Keratinocyte (primary cell): ENCODE measurements at regions not wholly inside any gene's neighbourhood (a gene's known extent, or its start where the extent isn't known, plus 50 kb on each side); places are given as distances from the start of the nearest gene placed in this dataset.

Experiments used
- DNase-seq: peaks from one replicate; pipeline ENCODE4 v3.0.0-alpha.2; 2011; ENCODE audit warnings: low read depth, missing footprints, low spot score
- FAIRE-seq: peaks from 2 replicates; lab custom pipeline; 2011; peaks lifted over from hg19 to GRCh38; lab: Jason Lieb, UNC
- H2AFZ ChIP-seq: 2 replicates; pipeline ENCODE4 v1.6.0; 2012; ENCODE audit warnings: low read length, control low read depth, inconsistent platforms; ENCODE audit not compliant: control insufficient read depth
- H3K27ac ChIP-seq: 2 replicates; pipeline ENCODE4 v1.5.1; 2011; ENCODE audit warnings: low read length; ENCODE audit not compliant: control insufficient read depth, insufficient read depth
- H3K27me3 ChIP-seq: 3 replicates; pipeline ENCODE4 v1.6.0; 2011; ENCODE audit warnings: low read length; ENCODE audit not compliant: control insufficient read depth, insufficient read depth; ENCODE audit errors: extremely low read depth
- H3K36me3 ChIP-seq, 2 experiments: 2 replicates in 1 of 2; 3 replicates in 1 of 2; pipeline ENCODE4 v1.5.1; 2011; ENCODE audit warnings: low read length in 2 of 2, mild to moderate bottlenecking in 1 of 2; ENCODE audit not compliant: control insufficient read depth in 2 of 2, insufficient read depth in 2 of 2; ENCODE audit errors: extremely low read depth in 1 of 2
- H3K4me1 ChIP-seq: 3 replicates; pipeline ENCODE4 v1.5.1; 2011; ENCODE audit warnings: low read length; ENCODE audit not compliant: control insufficient read depth, insufficient read depth; ENCODE audit errors: extremely low read depth
- H3K4me2 ChIP-seq: 3 replicates; pipeline ENCODE4 v1.6.0; 2011; ENCODE audit warnings: low read depth, low read length; ENCODE audit not compliant: control insufficient read depth, insufficient read depth; ENCODE audit errors: extremely low read depth
- H3K4me3 ChIP-seq, 3 experiments: fragments of 200-600 bp in 1 of 3; sonication (generic) in 1 of 3; 2 replicates in 2 of 3; 3 replicates in 1 of 3; pipeline ENCODE4 v1.5.1; 2011 to 2016; ENCODE audit warnings: low read length in 3 of 3, mild to moderate bottlenecking in 3 of 3, control low read depth in 2 of 3, inconsistent platforms in 1 of 3, low read depth in 1 of 3, mixed read lengths in 1 of 3, mixed run types in 1 of 3, moderate library complexity in 1 of 3; ENCODE audit not compliant: control insufficient read depth in 2 of 3, insufficient read depth in 2 of 3; ENCODE audit errors: extremely low read depth in 1 of 3
- H3K79me2 ChIP-seq: 2 replicates; pipeline ENCODE4 v1.6.0; 2012; ENCODE audit warnings: low read length; ENCODE audit not compliant: control insufficient read depth, insufficient read depth
- H3K9ac ChIP-seq: 3 replicates; pipeline ENCODE4 v1.6.0; 2011; ENCODE audit warnings: low read length; ENCODE audit not compliant: control insufficient read depth, insufficient read depth; ENCODE audit errors: extremely low read depth
- H3K9me1 ChIP-seq: 3 replicates; pipeline ENCODE4 v1.6.0; 2011; ENCODE audit warnings: low read length; ENCODE audit not compliant: control insufficient read depth, insufficient read depth; ENCODE audit errors: extremely low read depth
- H3K9me3 ChIP-seq: 2 replicates; pipeline ENCODE4 v1.5.1; 2012; ENCODE audit warnings: low read depth, low read length; ENCODE audit not compliant: control insufficient read depth
- H4K20me1 ChIP-seq: 3 replicates; pipeline ENCODE4 v1.6.0; 2011; ENCODE audit warnings: low read length; ENCODE audit not compliant: control insufficient read depth, insufficient read depth; ENCODE audit errors: extremely low read depth
- CTCF ChIP-seq, 3 experiments: IDR thresholded peaks in 1 of 3; conservative IDR thresholded peaks in 1 of 3; optimal IDR thresholded peaks in 1 of 3; 2 replicates in 2 of 3; 3 replicates in 1 of 3; pipeline versions ENCODE3 to v1.5.1; 2011; ENCODE audit warnings: low read length in 3 of 3, mild to moderate bottlenecking in 3 of 3, moderate library complexity in 2 of 3, control low read depth in 1 of 3, inconsistent platforms in 1 of 3; ENCODE audit not compliant: insufficient read depth in 2 of 3; ENCODE audit errors: extremely low read depth in 1 of 3
- EZH2 ChIP-seq: IDR thresholded peaks from one replicate; pipeline ENCODE4 v1.6.1; 2012; ENCODE audit warnings: inconsistent platforms, mild to moderate bottlenecking, low read length, moderate library complexity
- dilution Hi-C: fragments of 300-500 bp; cut with MboI; formaldehyde crosslinking; loops from one replicate; pipeline ENCODE4 v1.7.0; 2020; ENCODE audit warnings: low sequenced_read_pairs; ENCODE audit not compliant: extremely low pct_ligation_motif_present

- H3K4me3 ChIP-seq = no peak overlapping the region
- TF ChIP-seq CTCF (optimal IDR thresholded peaks at IDR 0.05 in 1 of 3, IDR thresholded peaks at IDR 0.05 in 1 of 3, conservative IDR thresholded peaks at IDR 0.05 in 1 of 3; ENCODE audit: extremely low read depth in 1 of 3, insufficient read depth in 2 of 3, low read length in 3 of 3) (no peak), EZH2 (no peak)
- no peaks in the 10 kb centered on the region for H3K79me2 ChIP-seq
- no peaks in the 10 kb centered on the region for H3K27me3 ChIP-seq
- H3K9me1 ChIP-seq = no peaks in the 10 kb centered on the region
- H3K36me3 ChIP-seq = no peaks in the 10 kb centered on the region
- no peak for FAIRE-seq
- no peak overlapping the region for H2AFZ ChIP-seq
- DNase-seq = no peak
- H4K20me1 ChIP-seq = no peaks in the 10 kb centered on the region
- no peaks in the 10 kb centered on the region for H3K4me1 ChIP-seq
- H3K9me3 ChIP-seq = no peaks in the 10 kb centered on the region
- dilution Hi-C loops = no loop called here
- no peak overlapping the region for H3K4me2 ChIP-seq
- no peak overlapping the region for H3K9ac ChIP-seq
- no peak overlapping the region for H3K27ac ChIP-seq
Observed at GRCh38 chr21:15506086-15506485, 223.7 kb upstream of the USP25 start.

- FAIRE-seq (no peak), DNase-seq (no peak)
- no peak overlapping the region for H3K27ac ChIP-seq
- no peaks in the 10 kb centered on the region for H3K9me3 ChIP-seq
- H3K4me1 ChIP-seq = no peaks in the 10 kb centered on the region
- no peak overlapping the region for H3K4me2 ChIP-seq
- dilution Hi-C loops = no loop called here
- H4K20me1 ChIP-seq = no peaks in the 10 kb centered on the region
- no peaks in the 10 kb centered on the region for H3K27me3 ChIP-seq
- H3K9ac ChIP-seq = no peak overlapping the region
- H3K9me1 ChIP-seq = no peaks in the 10 kb centered on the region
- no peak overlapping the region for H2AFZ ChIP-seq
- no peaks in the 10 kb centered on the region for H3K79me2 ChIP-seq
- H3K4me3 ChIP-seq = no peak overlapping the region
- H3K36me3 ChIP-seq = no peaks in the 10 kb centered on the region
- no peak for TF ChIP-seq EZH2
- TF ChIP-seq CTCF (optimal IDR thresholded peaks at IDR 0.05 in 1 of 3, IDR thresholded peaks at IDR 0.05 in 1 of 3, conservative IDR thresholded peaks at IDR 0.05 in 1 of 3; ENCODE audit: extremely low read depth in 1 of 3, insufficient read depth in 2 of 3, low read length in 3 of 3) = no peak
Observed at GRCh38 chr21:15508554-15508953, 221.2 kb upstream of the USP25 start.
